OCI-LY7 (cell line): ENCODE measurements at regions not wholly inside any gene's neighbourhood (a gene's known extent, or its start where the extent isn't known, plus 50 kb on each side); places are given as distances from the start of the nearest gene placed in this dataset.

Experiments
- CTCF ChIP-seq: fragments of 200-600 bp; sonication (generic); conservative IDR thresholded peaks from 2 replicates; pipeline ENCODE4 v1.5.1; 2014; ENCODE audit warnings: mild to moderate bottlenecking, antibody characterized with exemption, low read length, moderate library complexity, mixed read lengths
- EZH2phosphoT487 ChIP-seq: fragments of 200-600 bp; sonication (generic); IDR thresholded peaks from 2 replicates; pipeline ENCODE4 v1.6.1; 2018; ENCODE audit warnings: low read depth, borderline replicate concordance, mild to moderate bottlenecking, mixed run types, antibody characterized with exemption, low read length, moderate library complexity, mixed read lengths

GRCh38 chr5:60183881-60184280 lies 290.4 kb upstream of the PDE4D start:
- TF ChIP-seq CTCF (no peak), EZH2phosphoT487 (no peak)
